Fibroblast of upper back skin (primary cell): ENCODE measurements at regions not wholly inside any gene's neighbourhood (a gene's known extent, or its start where the extent isn't known, plus 50 kb on each side); places are given as distances from the start of the nearest gene placed in this dataset.
"Not testable (repeated sequence)": the region's sequence is repeated elsewhere in the genome, so short reads cannot be mapped to it uniquely, and the experiment has no call there.

ENCODE experiments used
- DNase-seq: peaks from one replicate; pipeline ENCODE4 v3.0.0-alpha.2; 2013

DNA sequence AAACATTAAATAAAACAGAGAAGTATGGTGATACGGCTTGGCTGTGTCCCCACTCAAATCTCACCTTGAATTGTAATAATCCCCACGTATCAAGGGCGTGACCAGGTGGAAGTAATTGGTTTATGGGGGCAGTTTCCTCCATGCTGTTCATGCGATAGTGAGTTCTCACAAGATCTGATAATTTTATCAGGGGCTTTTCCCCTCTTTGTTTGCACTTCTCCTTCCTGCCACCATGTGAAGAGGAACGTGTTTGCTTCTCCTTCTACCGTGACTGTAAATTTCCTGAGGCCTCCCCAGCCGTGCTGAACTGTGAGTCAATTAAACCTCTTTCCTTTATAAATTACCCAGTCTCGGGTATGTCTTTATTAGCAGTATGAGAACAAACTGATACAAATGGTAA is 331.3 kb upstream of the CNR1 start:
- not testable (repeated sequence) for DNase-seq

DNA sequence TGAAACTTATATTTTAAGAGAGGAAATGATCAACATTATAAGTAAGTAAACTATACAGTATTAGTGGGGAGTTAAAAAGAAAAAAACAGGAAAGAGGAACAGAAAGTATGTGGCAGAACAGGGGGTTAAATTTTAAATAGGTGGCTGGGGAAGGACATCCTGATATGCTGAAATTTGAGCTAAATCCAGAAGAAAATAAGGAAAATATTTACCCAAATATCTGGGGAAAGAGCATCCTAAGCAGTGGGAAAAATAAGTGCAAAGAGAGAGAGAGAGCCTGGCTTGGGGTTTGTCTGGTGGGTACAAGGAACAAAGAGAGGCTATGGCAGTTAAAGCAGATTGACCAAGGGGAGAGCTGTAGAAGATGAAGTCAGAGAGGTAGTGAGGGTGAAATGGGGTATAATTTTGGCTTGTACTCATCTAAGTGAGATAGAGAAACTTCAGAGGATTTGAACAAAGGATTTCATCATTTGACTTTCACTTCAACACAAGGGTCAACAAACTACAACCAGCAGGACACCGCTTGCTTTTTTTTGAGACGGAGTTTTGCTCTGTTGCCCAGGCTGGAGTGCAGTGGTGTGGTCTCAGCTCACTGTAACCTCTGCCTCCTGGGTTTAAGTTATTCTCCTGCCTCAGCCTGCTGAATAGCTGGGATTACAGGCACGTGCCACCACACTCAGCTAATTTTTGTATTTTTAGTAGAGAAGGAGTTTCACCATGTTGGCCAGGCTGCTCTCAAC is 328.4 kb upstream of the CNR1 start:
- DNase-seq: no peak

DNA sequence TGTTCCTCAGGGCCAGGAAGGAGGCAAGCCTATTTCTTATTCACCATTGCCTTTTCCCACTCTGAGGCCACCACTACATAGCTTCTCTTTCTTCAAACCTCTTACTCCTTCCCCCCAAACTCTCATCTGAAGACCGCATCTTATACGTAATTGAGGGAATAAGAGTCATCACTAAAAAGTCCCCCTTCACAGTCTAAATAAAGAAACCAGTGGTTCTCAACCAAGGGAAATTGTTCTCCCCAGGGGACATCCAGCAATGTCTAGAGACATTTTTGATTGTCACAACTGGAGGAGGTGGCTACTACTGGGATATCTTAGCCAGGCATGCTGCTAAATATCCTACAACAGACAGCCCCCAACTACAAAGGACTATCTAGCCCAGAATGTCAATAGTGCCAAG is 327.6 kb upstream of the CNR1 start:
- no peak for DNase-seq

DNA sequence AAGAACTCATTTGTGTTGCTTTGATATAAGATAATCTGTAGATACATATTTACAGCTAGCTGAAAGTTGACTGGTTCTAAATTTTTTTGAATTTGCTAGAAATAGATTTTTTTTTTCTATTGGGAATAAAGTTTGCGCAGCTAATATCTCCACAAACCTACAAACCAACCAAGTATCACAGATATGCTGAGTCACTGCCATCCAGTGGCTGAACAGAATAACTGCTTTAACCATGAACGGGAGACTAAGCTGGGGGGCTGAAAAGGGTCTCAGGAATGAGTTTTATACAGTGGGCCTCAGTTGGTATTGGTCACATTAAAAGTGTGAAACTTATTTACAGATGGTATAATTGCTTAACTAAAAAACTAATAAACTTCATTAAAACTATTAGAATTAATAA is 326.7 kb upstream of the CNR1 start:
- peak; percentile 6 for DNase-seq

DNA sequence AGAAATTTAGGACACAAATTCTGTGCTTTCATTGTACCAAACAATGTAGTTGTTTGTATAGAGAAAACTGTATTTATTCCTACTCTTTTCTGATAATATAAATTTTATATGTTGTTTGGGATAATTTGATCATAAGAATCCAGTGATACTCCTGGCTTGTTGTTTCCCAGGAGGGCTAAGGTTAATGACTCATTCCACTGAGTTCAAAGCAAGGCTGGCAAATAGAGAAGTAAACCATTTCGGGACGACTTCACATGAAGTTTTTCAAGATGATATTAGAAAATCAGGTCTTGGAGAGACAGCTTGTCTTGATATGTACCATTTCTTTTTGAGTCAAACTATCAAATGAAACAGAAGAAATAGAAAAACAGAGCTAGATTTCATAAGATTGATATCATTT is 326.1 kb upstream of the CNR1 start:
- no peak for DNase-seq

DNA sequence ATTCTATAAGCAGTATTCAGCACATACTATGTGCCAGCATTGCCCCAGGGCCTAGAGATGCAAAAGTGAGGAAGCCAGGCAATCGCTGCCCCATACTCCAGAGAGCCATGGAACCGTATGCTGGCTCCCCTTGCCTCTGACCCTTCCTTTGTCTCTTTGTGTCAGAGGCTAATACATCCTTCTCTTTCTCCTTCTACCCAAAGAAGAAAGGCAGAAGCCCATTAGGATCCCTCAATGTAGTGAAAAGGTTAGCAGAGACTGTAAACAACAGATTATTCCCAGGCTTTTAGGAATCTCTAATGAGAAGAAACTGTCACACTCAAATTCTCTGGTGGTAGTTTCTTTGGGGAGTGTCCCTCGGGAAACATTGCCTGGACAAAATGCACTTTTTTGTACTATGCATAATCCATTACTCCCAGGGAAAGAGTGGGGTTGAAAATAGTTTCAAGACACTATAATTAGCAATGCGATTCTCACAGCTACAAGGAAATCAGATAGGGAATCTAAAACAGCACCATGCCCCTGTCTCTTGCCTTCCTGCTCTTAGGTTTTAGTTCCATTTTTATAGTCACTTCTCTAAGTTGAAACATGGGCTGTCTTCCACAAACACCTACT is 325.2 kb upstream of the CNR1 start:
- no peak for DNase-seq

DNA sequence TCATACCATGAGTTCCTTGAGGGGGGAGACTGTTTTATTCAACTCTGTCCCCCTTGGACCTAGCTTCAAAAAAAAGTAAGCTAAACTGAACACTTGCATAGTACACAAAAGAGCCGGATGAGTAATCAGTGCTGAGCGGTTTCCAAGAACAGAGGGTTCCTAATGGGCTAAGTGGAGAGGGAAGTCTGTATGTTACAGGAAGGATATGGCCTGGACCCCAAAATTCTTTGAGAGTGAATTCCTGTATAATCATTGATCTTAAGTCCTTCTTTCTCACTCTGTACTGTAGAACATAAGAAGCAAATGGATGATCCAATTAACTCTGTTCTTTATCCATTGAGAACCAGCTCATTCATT is 324.7 kb upstream of the CNR1 start:
- DNase-seq: no peak

DNA sequence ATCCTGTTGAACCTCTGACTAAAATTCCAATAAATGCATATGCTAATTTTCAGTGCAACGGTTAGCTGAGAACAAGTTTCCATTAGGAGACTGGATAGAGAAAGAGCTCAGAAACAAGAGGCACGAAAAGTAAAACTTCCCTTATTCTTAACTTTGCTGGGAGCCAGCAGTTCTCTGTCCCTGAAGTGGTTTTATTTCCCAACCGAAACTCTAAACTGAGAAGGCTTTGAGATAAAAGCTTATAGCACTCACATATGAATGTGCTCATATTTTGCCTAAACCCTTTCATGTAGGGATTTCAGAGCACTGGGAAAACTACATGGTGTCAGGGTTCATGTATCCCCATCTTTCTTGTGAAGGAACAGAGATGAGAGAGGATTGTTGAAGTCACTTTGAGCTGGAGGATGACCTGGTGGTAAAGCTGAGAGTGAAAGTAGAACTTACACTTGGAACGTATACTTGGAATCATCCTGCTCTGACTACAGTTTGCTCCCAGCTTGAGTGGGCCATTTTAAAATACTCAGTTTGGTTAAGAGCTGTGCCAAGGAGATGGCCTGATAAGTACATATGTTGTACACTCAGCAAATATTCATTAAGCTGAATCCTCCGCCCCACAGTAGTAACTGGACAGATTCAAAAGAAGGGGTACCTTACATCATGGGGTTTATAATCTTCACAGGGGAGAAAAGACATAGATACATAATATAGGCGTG is 324.2 kb upstream of the CNR1 start:
- no peak for DNase-seq

DNA sequence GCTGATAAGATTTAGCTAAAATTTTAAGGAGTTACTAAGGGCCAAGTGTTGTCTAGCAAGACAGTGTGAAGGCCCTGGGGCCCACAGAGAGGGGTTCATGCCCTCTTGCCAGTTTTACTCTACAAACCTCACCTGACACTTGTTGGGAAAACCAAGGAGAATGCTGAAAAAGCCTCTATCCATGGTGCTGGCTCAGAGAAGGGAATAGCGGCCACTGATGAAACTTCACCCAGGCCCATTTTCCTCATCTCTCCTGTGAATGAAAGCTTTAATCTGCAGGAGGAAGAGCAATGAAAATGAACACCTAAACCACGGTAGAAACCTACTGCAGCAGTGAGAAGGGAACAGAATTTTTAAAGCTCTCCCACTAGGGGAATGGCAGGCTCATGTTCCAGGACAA is 317.3 kb upstream of the CNR1 start:
- no peak for DNase-seq

DNA sequence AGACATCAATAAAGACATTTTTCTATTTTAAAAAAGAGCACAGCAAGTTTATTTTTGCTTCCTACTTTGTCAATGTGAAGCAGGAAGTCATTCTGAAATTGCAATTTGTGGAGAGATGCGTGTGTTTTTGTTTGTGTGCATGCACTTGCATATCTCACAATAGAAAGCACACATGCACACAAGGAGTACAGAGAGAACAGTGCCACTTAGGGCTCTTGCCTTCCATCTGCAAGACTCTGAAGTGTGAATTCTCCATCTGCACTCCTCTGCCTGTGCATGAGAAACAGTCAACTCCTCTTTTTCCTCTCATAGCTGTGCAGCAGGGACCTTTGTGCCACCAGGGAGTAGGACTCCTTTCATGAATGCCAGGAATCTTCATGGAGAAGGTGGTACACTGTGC is 316.3 kb upstream of the CNR1 start:
- DNase-seq: no peak

DNA sequence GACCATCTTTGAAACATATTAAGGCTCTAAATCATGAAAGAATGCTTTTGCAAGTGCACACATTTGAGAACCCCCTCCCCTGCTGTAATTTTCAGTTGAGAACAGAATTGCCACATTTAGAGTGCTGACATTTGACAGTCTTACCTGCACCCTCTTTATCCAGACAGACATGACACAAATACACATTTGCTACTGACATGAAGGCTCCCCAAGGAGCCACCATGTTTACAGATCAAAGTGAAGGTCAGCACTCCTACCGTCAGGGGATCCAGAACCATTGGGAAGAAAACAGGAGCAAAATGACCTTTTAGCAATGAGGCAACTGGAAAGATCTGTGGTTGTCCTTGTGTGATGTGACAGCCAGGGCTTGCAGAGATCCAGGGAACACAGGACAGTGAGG is 315.4 kb upstream of the CNR1 start:
- no peak for DNase-seq

DNA sequence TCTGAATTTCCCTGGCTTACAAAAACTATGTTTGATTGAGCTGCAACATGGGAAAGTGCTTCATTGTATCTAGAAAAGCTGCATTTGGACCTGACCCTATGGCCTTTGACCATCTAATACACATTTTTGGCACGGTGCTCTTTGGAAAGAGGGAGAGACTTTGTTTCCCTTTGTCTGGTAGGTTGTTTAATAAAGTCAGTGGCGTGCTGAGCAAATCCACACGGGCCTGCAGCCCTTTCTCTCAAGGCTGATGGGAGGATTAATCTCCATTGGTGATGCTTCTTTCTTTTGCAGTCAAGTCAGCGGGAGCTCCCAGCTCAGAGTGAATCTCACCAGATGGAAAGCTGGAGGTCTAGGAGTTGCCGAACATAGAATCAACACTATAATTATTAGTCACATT is 314.7 kb upstream of the CNR1 start:
- no peak for DNase-seq

DNA sequence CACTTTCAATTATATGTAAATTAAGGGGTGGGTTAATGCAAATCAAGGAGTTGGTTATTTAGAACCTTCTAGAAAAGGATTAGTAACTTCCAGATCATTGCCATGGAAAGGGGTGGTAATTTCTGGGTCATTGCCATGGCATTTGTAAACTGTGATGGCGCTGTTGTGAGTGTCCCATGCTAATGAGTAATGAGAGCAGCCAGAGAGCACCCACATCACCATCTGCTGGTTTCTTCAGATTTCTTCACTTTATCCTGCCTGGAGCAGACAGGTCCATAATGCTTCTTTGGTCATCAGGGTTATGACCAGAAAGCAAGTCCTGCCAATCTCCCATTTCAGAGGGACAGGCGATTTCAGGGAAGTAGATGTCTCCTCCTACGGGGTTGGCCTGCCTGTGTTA is 311.3 kb upstream of the CNR1 start:
- DNase-seq: no peak

DNA sequence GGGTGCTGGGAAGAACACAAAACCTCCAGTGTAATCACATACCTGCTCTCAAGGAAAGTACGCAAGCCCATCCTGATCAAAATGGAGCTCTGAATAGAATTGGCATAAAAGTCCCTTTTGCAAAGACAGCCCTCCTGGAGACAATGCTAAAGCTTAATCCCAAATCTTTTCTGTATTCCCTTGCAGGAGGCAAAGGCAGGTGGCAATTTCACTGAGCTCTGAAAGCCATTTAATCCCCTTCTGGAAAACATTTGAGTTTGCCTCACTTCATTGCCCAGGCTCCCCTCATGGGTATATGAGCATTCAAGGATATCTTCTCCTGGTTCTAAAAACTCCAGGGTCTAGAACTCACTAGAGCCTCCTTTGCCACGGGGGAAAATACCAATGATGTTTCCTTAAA is 310.2 kb upstream of the CNR1 start:
- no peak for DNase-seq

DNA sequence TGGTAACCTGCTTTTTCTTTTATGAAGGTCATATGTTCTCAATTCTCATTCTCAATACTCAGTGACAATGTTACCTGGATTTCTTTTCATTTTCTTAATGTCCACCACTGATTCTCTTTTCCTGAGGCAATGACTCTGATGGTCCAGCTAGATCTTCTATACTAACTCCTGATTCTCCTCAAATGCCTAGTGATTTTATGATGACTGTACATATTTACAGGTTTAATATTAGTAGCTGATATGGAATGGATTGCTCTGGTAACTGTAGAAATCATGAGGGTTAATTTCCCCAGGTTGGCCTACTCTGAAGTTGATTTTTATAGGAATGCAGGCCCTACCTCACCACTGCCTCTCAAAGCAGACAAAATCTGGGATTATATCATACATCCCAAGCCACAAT is 308.6 kb upstream of the CNR1 start:
- no peak for DNase-seq

DNA sequence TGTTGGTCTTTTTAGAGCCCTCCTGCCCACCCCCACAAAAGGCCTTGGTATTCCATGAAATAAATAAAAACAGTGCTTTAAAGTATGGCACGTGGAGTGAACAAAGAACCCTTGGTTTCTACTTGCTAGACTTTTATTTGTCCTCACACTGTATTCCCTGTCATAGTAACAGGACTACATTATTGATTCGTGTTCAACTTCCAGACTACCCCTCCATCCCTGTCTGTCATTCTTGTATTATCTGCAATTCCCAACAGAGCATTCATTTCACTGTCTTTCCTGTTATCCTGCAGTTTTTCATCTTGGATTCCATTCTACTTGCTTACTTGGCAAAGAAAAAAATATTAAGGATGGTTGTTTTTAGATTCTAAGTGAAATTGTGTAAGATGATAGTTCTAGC is 307.4 kb upstream of the CNR1 start:
- DNase-seq: no peak

DNA sequence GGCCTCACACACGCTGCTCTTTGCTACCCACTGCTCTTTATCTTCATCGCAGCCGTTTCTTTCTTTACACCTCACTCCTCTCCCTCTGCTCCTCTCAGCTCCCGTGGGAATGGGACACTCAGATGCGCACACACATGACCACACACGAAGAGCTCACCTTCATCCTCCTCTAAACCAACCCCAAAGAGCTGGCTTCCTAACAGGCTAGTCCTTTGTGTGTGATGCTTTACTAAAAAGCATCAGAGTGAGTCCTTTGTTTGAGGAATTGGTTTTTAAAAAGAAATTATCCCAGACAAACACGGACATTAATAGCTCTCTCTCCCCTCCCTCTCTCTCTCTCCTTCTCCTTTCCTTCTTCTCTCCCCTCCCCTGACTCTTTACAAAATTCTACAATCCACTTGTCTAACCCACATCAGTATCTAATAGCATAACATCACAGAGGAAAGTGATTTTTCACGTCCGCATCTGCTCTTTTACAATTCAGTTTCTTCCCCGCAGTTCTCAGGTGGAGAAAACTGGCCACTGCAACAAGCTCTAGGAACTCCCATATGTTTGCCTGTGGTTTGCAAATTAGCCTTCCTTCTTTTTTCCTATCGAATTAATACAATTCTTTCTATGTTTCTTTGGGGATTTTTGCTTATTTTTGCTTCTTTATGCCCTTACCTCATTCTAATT is 306.8 kb upstream of the CNR1 start:
- DNase-seq: no peak

DNA sequence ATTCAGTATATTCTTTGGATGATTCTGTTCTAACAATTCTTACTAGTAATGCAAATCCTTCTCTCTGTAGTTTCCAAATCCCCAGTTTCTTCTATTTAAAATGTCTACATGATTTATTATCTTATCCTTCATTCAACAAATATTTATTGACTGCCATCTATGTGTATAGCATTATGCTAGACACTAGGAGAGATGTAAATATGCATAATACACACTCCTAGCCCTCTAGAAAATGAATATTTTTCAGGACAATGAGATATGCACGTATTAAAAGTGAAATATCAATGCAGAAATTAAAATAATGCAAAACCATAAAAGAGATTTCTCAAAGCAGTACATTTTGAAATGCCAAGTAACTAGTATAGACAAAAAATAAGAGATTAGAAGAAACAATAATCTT is 293.5 kb upstream of the CNR1 start:
- DNase-seq: no peak

DNA sequence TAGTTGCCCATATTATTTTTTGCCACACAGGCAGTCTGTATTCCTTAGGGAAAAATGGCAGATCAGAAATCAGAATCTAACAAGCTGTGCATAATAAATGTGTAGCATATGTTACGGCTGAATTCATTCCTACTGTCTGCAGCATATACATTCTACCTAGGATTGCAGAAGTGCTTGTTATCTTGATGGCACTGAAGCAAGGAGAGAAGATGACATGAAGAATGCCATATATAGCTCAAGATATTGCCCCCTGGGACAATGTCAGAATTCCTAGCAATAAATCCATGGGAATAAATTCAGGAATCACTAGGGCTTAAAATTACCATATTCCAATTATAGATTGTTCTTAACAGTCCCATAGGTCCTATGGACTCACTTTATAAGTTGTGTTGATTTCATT is 293.0 kb upstream of the CNR1 start:
- no peak for DNase-seq

DNA sequence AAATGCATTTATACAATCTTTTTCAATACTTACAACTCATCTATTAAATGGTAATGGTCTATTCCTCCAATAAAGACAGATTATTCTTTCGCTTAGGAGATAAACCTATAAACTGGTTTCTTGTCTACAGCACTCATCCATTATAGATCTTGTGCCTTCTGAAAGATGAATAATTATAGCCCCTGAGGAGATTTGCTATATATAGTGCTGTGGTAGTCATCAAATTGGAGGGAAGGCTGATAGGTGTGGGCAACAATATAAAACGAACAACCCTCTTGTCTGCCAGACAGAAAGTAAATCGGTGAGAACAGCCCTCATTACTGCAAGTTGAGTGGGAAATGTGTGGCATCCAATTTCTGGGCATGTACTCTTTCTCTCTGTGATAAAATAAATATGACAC is 292.5 kb upstream of the CNR1 start:
- no peak for DNase-seq

DNA sequence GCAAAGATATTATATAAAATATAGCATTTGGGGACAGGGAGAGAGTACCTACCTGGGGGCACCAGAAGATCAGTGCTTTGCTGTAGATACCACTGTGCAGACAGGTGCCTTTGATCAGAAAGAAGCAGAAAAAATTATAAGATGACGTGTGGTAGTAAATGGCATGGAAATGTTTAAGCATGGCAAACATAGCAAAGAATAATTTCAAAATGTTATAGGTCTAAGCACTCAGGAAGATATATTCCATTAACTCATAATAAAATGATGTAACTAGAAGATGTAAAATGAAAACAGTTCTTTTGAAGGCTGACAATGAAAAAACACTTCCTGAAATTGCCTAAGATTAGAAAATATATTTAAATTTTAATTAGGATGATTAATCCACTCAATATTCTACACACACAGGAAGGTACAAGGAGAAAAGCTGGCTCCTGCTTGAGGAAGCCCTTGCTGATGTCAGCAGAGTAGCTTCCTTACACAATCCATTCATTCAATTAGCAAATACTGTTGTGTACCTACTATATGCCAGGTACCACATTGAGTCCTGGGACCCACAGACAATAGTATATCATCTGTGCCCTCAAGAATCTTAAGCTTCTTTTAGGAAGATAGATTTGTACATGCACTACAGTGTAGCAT is 290.2 kb upstream of the CNR1 start:
- no peak for DNase-seq

DNA sequence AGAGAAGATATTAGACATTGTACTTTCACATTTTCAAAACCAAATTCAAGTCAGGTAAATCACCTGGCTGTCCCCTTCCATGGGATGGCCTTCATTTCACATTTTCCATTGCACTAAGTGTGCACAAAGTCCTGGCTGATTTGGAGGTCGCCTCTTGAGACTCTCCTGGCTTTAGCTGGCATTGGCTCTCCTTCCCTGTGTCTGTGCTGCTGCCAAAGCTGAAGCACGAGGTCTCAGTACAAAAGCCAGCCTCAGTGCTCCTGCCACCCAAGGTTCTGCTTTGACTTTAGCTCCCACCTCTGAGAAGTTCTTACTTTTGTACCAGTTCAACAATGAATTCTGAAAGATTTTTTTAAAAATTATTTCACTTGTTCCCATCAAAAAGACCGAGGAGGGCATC is 289.2 kb upstream of the CNR1 start:
- no peak for DNase-seq

DNA sequence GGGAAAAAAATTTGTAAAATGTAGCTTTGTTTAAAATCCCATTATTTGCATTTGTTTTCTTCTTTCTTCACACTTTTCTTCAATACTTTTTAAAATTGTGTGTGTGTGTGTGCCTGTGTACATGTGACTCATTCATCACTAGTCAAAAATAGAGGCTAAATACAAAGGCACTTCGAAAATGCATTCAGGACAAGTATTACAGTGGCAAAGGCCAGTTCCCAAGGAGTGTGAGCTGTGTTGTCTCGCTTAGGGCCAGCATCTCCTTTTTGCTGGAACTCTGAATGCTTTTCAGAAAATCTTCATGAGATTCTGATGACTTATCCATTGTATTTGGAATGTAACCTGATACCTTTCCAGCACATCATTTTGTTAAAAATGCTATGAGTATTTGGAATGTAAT is 288.5 kb upstream of the CNR1 start:
- no peak for DNase-seq

DNA sequence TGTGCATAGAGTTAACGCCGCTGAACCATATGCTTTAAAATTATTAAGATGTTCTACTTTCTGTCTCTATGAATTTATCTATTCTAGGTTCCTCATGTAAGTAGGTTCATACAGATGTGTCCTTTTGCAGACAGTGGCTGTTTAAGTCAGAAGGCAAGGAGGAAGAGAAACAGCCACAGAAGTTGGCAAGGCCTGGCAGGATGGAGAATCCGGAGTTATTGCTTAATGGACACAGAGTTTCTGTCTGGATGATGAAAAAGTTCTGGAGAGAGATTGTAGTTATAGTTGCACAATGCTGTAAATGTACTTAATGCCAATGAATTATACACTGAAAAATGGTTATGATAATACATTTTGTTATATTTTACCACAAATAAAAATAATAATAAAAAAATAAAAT is 283.6 kb upstream of the CNR1 start:
- no peak for DNase-seq
